ENCODE measurements at regions not wholly inside any gene's neighbourhood (a gene's known extent, or its start where the extent isn't known, plus 50 kb on each side); places are given as distances from the start of the nearest gene placed in this dataset.

DNA sequence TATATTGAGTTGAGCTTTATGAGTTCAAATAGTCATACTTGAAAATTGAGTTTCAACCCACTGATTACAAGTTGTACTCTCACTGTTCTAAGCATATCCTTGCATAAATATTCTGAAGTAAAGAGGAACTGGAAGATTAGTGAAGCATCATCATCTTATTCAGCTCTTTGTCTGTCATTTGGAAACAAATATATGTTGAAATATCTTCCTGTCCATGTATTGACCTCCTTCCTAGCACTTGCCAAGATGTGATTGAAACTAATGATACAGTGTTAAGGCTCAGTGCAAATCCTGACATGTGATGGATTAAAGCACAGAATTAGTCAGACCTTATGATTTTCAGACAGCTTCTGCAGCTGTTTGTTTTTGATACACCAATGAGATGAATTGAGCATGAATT, 434.3 kb downstream of the TBC1D32 start:
- Histone ChIP-seq H3K4me1 (ENCODE audit: control insufficient read depth, extremely low read depth, insufficient read depth, low read length) (no peaks in the 10 kb centered on the region), H2AFZ (ENCODE audit: low read length) (no peak overlapping the region), H3K4me2 (ENCODE audit: extremely low read depth, insufficient read depth, low read length) (no peak overlapping the region), H4K20me1 (ENCODE audit: control insufficient read depth, extremely low read depth, insufficient read depth, low read length) (no peaks in the 10 kb centered on the region), H3K9me3 (ENCODE audit: control insufficient read depth, insufficient read depth, low read depth, low read length) (no peaks in the 10 kb centered on the region), H3K9ac (ENCODE audit: insufficient read depth, low read length) (no peak overlapping the region), H3K27me3 (ENCODE audit: control insufficient read depth, insufficient read depth, low read length) (no peaks in the 10 kb centered on the region), H3K4me3 (replicated peaks in 1 of 4; ENCODE audit: control extremely low read depth in 1 of 4, insufficient read depth in 1 of 4, low read depth in 3 of 4, low read length in 4 of 4) (no peak overlapping the region), H3K79me2 (ENCODE audit: control insufficient read depth, insufficient read depth, low read length) (no peaks in the 10 kb centered on the region), H3K27ac (ENCODE audit: insufficient read depth, low read length) (no peak overlapping the region), H3K36me3 (ENCODE audit: control insufficient read depth, insufficient read depth, low read length) (no peaks in the 10 kb centered on the region)
- TF ChIP-seq EZH2 (IDR thresholded peaks at IDR 0.05; ENCODE audit: low read length, missing control alignments) (no peak), CTCF (conservative IDR thresholded peaks at IDR 0.05 in 1 of 2, IDR thresholded peaks at IDR 0.05 in 1 of 2; ENCODE audit: low read depth in 1 of 2, low read length in 2 of 2) (no peak)
- DNase-seq (ENCODE audit: low read depth in 2 of 2): no peak

DNA sequence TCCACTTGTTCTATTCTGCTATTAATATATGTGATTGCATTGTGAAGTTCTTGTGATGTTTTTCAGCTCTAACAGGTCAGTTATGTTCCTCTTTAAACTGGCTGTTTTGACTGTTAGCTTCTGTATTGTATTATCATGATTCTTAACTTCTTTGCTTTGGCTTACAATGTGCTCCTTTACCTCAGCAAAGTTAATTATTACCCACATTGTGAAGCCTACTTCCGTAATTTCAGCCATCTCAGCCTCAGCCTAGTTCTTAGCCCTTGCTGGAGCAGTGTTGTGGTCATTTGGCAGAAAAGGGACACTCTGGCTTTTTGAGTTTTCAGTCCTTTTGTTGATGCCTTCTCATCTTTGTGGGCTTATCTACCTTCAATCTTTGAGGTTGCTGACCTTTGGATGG, 440.2 kb downstream of the TBC1D32 start:
- Histone ChIP-seq H3K27ac (ENCODE audit: insufficient read depth, low read length) (no peak overlapping the region), H3K27me3 (ENCODE audit: control insufficient read depth, insufficient read depth, low read length) (no peaks in the 10 kb centered on the region), H3K79me2 (ENCODE audit: control insufficient read depth, insufficient read depth, low read length) (no peaks in the 10 kb centered on the region), H3K36me3 (ENCODE audit: control insufficient read depth, insufficient read depth, low read length) (no peaks in the 10 kb centered on the region), H4K20me1 (ENCODE audit: control insufficient read depth, extremely low read depth, insufficient read depth, low read length) (no peaks in the 10 kb centered on the region), H2AFZ (ENCODE audit: low read length) (no peak overlapping the region), H3K9me3 (ENCODE audit: control insufficient read depth, insufficient read depth, low read depth, low read length) (no peaks in the 10 kb centered on the region), H3K4me2 (ENCODE audit: extremely low read depth, insufficient read depth, low read length) (no peak overlapping the region), H3K4me1 (ENCODE audit: control insufficient read depth, extremely low read depth, insufficient read depth, low read length) (no peaks in the 10 kb centered on the region), H3K4me3 (replicated peaks in 1 of 4; ENCODE audit: control extremely low read depth in 1 of 4, insufficient read depth in 1 of 4, low read depth in 3 of 4, low read length in 4 of 4) (no peak overlapping the region), H3K9ac (ENCODE audit: insufficient read depth, low read length) (no peak overlapping the region)
- TF ChIP-seq CTCF (conservative IDR thresholded peaks at IDR 0.05 in 1 of 2, IDR thresholded peaks at IDR 0.05 in 1 of 2; ENCODE audit: low read depth in 1 of 2, low read length in 2 of 2): no peak
- TF ChIP-seq EZH2 (IDR thresholded peaks at IDR 0.05; ENCODE audit: low read length, missing control alignments): no peak
- no peak for DNase-seq (ENCODE audit: low read depth in 2 of 2)

GRCh38 chr6:120876931-120877330, 457.3 kb downstream of the TBC1D32 start:
- Histone ChIP-seq H3K27me3 (ENCODE audit: control insufficient read depth, insufficient read depth, low read length) (no peaks in the 10 kb centered on the region), H3K9ac (ENCODE audit: insufficient read depth, low read length) (no peak overlapping the region), H3K27ac (ENCODE audit: insufficient read depth, low read length) (no peak overlapping the region), H4K20me1 (ENCODE audit: control insufficient read depth, extremely low read depth, insufficient read depth, low read length) (no peaks in the 10 kb centered on the region), H3K36me3 (ENCODE audit: control insufficient read depth, insufficient read depth, low read length) (no peaks in the 10 kb centered on the region), H3K4me2 (ENCODE audit: extremely low read depth, insufficient read depth, low read length) (no peak overlapping the region), H3K4me1 (ENCODE audit: control insufficient read depth, extremely low read depth, insufficient read depth, low read length) (no peaks in the 10 kb centered on the region), H3K9me3 (ENCODE audit: control insufficient read depth, insufficient read depth, low read depth, low read length) (no peaks in the 10 kb centered on the region), H3K79me2 (ENCODE audit: control insufficient read depth, insufficient read depth, low read length) (no peaks in the 10 kb centered on the region), H3K4me3 (replicated peaks in 1 of 4; ENCODE audit: control extremely low read depth in 1 of 4, insufficient read depth in 1 of 4, low read depth in 3 of 4, low read length in 4 of 4) (no peak overlapping the region), H2AFZ (ENCODE audit: low read length) (no peak overlapping the region)
- DNase-seq (ENCODE audit: low read depth in 2 of 2): no peak
- TF ChIP-seq CTCF (conservative IDR thresholded peaks at IDR 0.05 in 1 of 2, IDR thresholded peaks at IDR 0.05 in 1 of 2; ENCODE audit: low read depth in 1 of 2, low read length in 2 of 2): no peak
- no peak for TF ChIP-seq EZH2 (IDR thresholded peaks at IDR 0.05; ENCODE audit: low read length, missing control alignments)
